HG02798 (cell line): ENCODE measurements at regions not wholly inside any gene's neighbourhood (a gene's known extent, or its start where the extent isn't known, plus 50 kb on each side); places are given as distances from the start of the nearest gene placed in this dataset.
A peak's percentile ranks its signal among the peaks of the same experiment; 100 is the strongest.

Experiments
- ATAC-seq: cut with Tn5 transposase; IDR thresholded peaks from one replicate; pipeline ENCODE4 v1.9.1; 2021; ENCODE audit warnings: mild to moderate bottlenecking; ENCODE audit not compliant: unreplicated experiment, poor library complexity

- no peak for ATAC-seq
Measured at GRCh38 chr1:217373761-217374701, 256.9 kb downstream of the GPATCH2 start.

GRCh38 chr1:217372049-217372970, 258.6 kb downstream of the GPATCH2 start:
- no peak for ATAC-seq

- ATAC-seq, result no peak
Measured at GRCh38 chr1:217370757-217371156, 260.1 kb downstream of the GPATCH2 start.

GRCh38 chr1:217369996-217370551, 260.8 kb downstream of the GPATCH2 start:
- no peak for ATAC-seq

- peak; percentile 95 for ATAC-seq
Measured at GRCh38 chr1:217369271-217369981, 261.5 kb downstream of the GPATCH2 start.

GRCh38 chr1:217364220-217364619, 266.7 kb downstream of the GPATCH2 start:
- ATAC-seq, result no peak

GRCh38 chr1:217363319-217363718, 267.6 kb downstream of the GPATCH2 start:
- no peak for ATAC-seq

- ATAC-seq, result no peak
Measured at GRCh38 chr1:217360510-217360909, 270.4 kb downstream of the GPATCH2 start.

- no peak for ATAC-seq
Measured at GRCh38 chr1:217354895-217355294, 276.0 kb downstream of the GPATCH2 start.

- ATAC-seq, result no peak
Measured at GRCh38 chr1:217348960-217349664, 281.8 kb downstream of the GPATCH2 start.

GRCh38 chr1:217344712-217345111, 286.2 kb downstream of the GPATCH2 start:
- no peak for ATAC-seq

GRCh38 chr1:217343907-217344306, 287.0 kb downstream of the GPATCH2 start:
- ATAC-seq, result no peak

- peak; percentile 57 for ATAC-seq
Measured at GRCh38 chr1:217342105-217342504, 288.8 kb downstream of the GPATCH2 start.

GRCh38 chr1:217336724-217337123, 294.2 kb downstream of the GPATCH2 start:
- ATAC-seq, result no peak

GRCh38 chr1:217333939-217334338, 297.0 kb downstream of the GPATCH2 start:
- ATAC-seq, result peak; percentile 66

- no peak for ATAC-seq
Measured at GRCh38 chr1:217332431-217333065, 298.3 kb downstream of the GPATCH2 start.

GRCh38 chr1:217331698-217332097, 299.2 kb downstream of the GPATCH2 start:
- ATAC-seq, result no peak

GRCh38 chr1:217327901-217328300, 303.0 kb downstream of the GPATCH2 start:
- ATAC-seq, result no peak

- ATAC-seq, result peak; percentile 100
Measured at GRCh38 chr1:217322834-217323233, 308.1 kb downstream of the GPATCH2 start.
